Astrocyte of the spinal cord (primary cell): ENCODE measurements at regions not wholly inside any gene's neighbourhood (a gene's known extent, or its start where the extent isn't known, plus 50 kb on each side); places are given as distances from the start of the nearest gene placed in this dataset.

ENCODE experiments used
- DNase-seq: peaks from one replicate; pipeline ENCODE4 v3.0.0; 2011; ENCODE audit warnings: low read depth, low spot score
- H3K4me3 ChIP-seq: 2 replicates; pipeline ENCODE4 v1.5.1; 2011; ENCODE audit warnings: low read depth, mild to moderate bottlenecking, low read length, moderate library complexity
- in situ Hi-C: cut with HindIII; loops from 2 replicates; pipeline ENCODE4 v1.10.0; 2017; ENCODE audit warnings: low sequenced_read_pairs
- TF ChIP-seq, protein P1 (sequence below): IDR thresholded peaks from 2 replicates; pipeline ENCODE4 v1.5.1; 2012; ENCODE audit warnings: low read depth, mild to moderate bottlenecking, low read length, inconsistent platforms

DNA sequence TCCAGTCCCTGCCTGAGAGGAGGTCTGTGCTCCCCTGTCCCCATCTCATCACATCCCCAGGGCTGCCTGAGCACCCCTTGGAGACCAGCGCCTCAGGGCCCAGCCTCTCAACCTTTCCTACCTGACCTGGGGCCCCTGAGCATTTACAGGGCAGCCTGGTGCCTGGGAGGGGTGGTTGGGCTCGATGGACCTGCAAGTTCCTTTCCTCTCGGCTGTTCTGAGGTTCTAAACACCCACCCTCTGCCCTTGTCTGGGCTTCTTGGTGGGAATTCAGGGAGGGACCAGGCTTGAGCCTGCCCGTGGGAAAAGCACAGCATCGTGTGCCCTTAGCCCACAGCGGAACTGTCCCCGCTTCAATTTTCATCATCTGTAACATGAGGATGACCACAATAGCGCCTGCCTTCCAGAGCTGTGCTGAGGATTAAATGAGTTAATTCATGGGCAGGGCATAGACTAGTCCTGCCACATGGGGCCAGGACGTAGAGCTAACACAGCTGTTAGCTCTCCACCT is 91.0 kb upstream of the SH3PXD2B start:
- no peak for DNase-seq
- in situ Hi-C loops, result no loop called here
- TF ChIP-seq, protein P1, sequence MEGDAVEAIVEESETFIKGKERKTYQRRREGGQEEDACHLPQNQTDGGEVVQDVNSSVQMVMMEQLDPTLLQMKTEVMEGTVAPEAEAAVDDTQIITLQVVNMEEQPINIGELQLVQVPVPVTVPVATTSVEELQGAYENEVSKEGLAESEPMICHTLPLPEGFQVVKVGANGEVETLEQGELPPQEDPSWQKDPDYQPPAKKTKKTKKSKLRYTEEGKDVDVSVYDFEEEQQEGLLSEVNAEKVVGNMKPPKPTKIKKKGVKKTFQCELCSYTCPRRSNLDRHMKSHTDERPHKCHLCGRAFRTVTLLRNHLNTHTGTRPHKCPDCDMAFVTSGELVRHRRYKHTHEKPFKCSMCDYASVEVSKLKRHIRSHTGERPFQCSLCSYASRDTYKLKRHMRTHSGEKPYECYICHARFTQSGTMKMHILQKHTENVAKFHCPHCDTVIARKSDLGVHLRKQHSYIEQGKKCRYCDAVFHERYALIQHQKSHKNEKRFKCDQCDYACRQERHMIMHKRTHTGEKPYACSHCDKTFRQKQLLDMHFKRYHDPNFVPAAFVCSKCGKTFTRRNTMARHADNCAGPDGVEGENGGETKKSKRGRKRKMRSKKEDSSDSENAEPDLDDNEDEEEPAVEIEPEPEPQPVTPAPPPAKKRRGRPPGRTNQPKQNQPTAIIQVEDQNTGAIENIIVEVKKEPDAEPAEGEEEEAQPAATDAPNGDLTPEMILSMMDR, result no peak
- no peak overlapping the region for H3K4me3 ChIP-seq

DNA sequence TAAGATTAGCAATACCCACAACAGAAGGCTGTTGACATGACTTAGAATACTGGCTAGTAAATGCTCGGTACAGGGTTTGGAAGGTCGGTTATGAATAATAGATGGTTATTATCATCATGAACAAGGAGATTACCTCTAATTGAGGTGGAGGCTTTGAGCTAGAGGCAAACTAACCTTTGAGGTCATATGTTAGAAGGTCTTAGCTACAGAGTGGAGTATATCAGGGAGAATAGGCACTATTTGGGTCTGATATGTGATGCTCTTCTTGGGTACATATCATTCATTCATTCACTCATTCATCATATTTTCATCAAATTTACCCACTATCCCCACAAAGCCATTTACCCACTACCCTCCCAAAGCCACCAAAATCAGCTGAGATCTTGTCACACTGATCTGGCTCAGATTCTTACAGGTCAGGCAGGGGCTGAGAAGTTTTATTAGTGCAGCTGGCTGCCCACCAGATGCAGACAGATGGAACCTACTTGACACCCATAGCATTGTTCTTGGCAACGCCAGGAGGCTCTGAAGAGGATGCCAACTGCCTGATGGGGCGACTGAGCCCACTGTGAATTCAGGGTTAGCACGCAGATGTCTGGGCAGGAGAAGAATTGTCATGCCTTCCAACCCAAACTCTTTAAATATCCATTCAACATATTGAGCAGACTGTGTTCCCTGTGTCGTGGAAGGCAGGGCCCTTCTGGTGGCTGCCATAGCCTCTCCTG is 90.2 kb upstream of the SH3PXD2B start:
- TF ChIP-seq, protein P1, result no peak
- H3K4me3 ChIP-seq, result no peak overlapping the region
- in situ Hi-C loops, result no loop called here
- DNase-seq, result no peak

- DNase-seq, result no peak
- in situ Hi-C loops, result no loop called here
- no peak overlapping the region for H3K4me3 ChIP-seq
- TF ChIP-seq, protein P1, result no peak
Measured at GRCh38 chr5:172543484-172544298, 89.4 kb upstream of the SH3PXD2B start.

- in situ Hi-C loops, result no loop called here
- DNase-seq, result no peak
- TF ChIP-seq, protein P1, result no peak
- no peak overlapping the region for H3K4me3 ChIP-seq
Measured at GRCh38 chr5:172542651-172543131, 88.4 kb upstream of the SH3PXD2B start.

- no peak for DNase-seq
- in situ Hi-C loops, result no loop called here
- no peak overlapping the region for H3K4me3 ChIP-seq
- TF ChIP-seq, protein P1, result no peak
Measured at GRCh38 chr5:172541773-172542136, 87.4 kb upstream of the SH3PXD2B start.

DNA sequence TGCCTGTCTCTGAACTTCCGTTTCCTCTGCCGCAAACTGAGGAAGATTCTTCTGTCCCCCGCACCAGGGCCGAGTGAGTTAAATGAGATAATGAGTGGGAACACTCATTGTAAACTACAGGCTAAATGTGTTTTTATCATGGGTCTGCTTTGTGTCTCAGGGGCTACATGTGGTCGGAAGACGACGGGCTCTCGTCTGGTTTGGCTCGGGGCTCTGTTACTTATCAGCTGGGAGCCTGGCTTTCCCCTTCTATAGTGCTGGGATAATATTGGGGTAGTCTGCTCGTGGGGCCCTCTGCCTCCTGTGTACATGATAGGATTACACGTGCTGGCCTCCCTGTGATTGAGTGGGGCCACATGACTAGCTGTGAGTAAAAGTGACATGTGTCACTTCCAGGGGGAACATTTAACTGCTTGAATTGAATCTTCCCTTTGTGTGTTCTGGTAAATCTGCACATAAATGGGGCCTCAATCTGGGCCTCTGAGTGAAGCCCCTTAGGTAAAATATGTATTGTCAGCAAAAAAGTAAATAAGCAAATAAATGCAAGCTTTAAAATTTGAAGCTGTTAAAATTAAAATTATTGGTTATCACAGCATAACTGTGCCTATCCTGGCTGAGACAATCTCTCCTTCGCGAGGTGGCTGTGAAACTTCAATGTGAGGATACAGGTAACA is 86.9 kb upstream of the SH3PXD2B start:
- in situ Hi-C loops, result no loop called here
- TF ChIP-seq, protein P1, result no peak
- no peak for DNase-seq
- no peak overlapping the region for H3K4me3 ChIP-seq
